H1 (cell line): ENCODE measurements at regions not wholly inside any gene's neighbourhood (a gene's known extent, or its start where the extent isn't known, plus 50 kb on each side); places are given as distances from the start of the nearest gene placed in this dataset.

ENCODE experiments used
- CTCF ChIP-seq, 3 experiments: IDR thresholded peaks; 1 replicate in 2 of 3; 2 replicates in 1 of 3; pipeline versions ENCODE4 v1.5.1 to v1.6.1; 2011; ENCODE audit warnings: low read length in 3 of 3, mild to moderate bottlenecking in 3 of 3, inconsistent platforms in 2 of 3, low read depth in 1 of 3, moderate library complexity in 1 of 3; ENCODE audit not compliant: insufficient read depth in 1 of 3; ENCODE audit errors: control extremely low read depth in 1 of 3

DNA sequence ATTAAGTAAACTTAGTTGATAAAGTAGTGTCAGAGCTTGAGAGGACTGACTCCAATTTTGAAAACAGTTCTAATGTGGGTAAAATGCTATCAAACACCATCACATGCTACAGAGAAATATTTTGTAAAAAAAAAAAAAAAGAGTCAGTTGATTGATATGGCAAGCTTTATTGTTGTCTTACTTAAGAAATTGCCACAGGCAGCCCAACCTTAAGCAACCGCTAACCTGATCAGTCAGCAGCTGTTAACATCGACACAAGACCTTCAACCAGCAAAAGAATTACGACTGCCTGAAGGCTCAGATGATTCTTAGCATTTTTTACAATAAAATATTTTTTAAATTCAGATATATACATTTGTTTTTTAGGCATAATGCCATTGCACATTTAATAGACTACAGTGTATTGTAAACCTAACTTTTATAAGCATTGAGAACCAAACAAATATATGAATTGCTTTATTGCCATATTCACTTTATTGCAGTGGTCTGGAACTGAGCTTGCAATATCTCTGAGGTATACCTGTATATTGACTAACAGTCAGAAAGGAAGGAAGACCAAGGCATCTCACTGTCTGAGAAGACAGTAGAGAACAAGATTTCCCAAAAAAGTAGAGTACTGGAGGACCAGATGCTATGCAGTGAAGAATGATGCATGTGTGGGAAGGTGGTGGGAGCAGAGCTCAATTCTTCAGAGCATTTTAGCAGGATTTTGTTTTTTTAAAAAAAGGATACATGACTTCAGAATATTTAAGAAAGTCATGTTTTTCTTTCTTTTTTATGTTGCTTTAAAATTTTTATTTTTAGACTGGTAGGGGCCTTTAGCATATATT, 973.8 kb upstream of the GYPC start (continued):
- no peak for TF ChIP-seq CTCF (IDR thresholded peaks at IDR 0.05; ENCODE audit: control extremely low read depth in 1 of 3, insufficient read depth in 1 of 3, low read depth in 1 of 3, low read length in 3 of 3)
